ACHN (cell line): ENCODE measurements at regions not wholly inside any gene's neighbourhood (a gene's known extent, or its start where the extent isn't known, plus 50 kb on each side); places are given as distances from the start of the nearest gene placed in this dataset.

ENCODE experiments used
- DNase-seq: peaks from one replicate; pipeline ENCODE4 v3.0.0-alpha.2; 2015
- in situ Hi-C: cut with HindIII; loops from 2 replicates; pipeline ENCODE4 v1.10.0; 2017; ENCODE audit warnings: low sequenced_read_pairs, low pct_ligation_motif_present, low pct_unique_long_range_greater_than_20kb

GRCh38 chr12:115023279-115024265 is 339.6 kb upstream of the TBX3 start:
- DNase-seq, result no peak
- in situ Hi-C loops, result loop anchor here (25.0 kb wide), 1 partner anchor 186 kb away; no protein-coding TSS in a partner anchor

- in situ Hi-C loops, result loop anchor here (25.0 kb wide), 1 partner anchor 183 kb away; no protein-coding TSS in a partner anchor
- DNase-seq, result no peak
Measured at GRCh38 chr12:115020091-115020490, 336.1 kb upstream of the TBX3 start.

DNA sequence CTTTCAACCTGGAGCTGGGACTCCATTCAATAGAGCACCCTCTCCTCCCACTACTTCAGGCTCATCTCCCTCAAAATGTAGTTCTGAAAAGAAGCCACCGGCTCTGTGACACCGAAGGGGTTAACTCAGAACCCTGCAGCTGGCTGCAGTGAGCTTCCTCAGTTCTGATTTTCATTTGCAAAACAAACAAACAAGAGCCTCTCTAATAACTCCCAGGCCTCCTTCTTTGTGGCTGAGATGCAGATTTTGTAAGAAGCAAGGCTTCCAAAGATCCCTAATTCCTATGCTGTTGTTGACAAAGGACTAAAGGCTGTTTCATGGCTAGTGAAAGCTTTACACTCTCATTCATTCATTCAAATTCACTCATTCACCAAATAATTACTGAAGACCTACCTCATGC is 333.4 kb upstream of the TBX3 start:
- no peak for DNase-seq
- in situ Hi-C loops, result loop anchor here (25.0 kb wide), 1 partner anchor 180 kb away; no protein-coding TSS in a partner anchor

DNA sequence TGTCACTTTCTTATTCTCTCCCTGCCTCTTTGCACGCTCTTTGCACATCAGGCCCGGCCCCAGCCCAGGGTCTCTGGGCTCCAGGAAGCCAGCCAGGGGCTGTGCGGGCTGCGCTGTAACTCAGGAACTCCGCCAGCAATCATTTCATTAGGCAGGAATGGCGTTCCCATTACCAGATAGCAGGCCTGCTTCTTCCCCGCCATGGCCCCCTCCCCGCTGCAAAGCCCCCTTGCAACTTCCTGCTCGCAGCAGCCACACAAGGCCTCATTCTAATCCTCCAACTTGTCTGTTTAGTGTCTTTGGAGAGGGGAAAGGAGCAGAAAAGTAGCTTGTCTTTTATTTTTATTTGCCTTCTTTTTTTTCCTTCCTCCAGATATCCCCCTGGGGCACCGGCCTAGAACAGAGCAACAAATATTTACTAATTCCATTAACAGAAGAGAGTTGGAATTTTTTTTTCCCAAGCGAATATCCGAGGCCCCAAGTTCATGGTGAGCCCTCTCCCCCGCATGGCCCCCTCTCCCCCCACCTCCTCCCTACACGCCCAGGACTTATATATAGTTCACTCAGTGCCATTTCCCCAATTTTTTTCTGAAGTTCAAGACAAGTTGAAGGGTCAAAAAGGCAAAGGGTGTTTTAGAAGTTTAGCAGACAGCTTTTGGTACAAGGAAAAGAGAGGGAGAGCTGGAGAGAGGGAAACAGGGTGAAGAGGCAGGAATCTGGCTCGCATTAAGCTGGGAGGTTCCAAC is 329.4 kb upstream of the TBX3 start:
- in situ Hi-C loops, result loop anchor here (25.0 kb wide), 1 partner anchor 176 kb away; no protein-coding TSS in a partner anchor
- DNase-seq, result no peak

GRCh38 chr12:115012861-115013235 is 328.9 kb upstream of the TBX3 start:
- DNase-seq, result no peak
- in situ Hi-C loops, result loop anchor here (25.0 kb wide), 1 partner anchor 176 kb away; no protein-coding TSS in a partner anchor

GRCh38 chr12:115011703-115012102 is 327.7 kb upstream of the TBX3 start:
- in situ Hi-C loops, result loop anchor here (25.0 kb wide), 1 partner anchor 174 kb away; no protein-coding TSS in a partner anchor
- no peak for DNase-seq

DNA sequence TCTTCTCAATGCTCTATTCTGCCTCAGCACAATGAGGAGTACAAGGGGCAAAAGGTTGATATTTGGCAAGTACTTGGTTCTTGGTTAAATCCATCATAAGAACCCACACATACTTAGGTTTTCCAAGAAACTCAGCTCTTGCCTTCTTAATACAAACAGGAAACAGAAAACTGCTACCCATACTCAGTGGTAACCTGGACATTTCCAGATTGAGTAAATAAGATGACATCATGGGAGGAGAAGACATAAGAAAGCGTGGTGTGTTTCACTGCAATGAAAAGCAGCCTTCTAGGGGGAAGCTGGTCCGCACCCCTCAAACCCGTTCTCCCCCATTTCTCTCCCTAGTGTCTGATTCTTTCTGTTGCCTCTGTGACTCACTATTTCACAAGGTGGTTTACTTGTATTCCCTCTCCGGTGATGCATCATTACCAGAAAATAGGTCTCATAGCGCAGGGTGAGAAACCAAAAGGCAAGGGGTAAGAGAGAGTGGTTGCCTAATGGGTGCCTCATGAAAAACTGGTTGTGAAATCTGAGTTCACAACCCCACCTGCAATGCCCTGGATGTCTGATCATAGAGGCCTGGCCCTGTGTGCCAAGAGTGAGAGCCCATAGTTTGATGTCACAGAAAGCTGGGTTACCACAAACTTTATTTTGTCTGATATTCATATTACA is 326.5 kb upstream of the TBX3 start:
- DNase-seq, result no peak
- in situ Hi-C loops, result loop anchor here (25.0 kb wide), 1 partner anchor 173 kb away; no protein-coding TSS in a partner anchor

- no peak for DNase-seq
- in situ Hi-C loops, result loop anchor here (25.0 kb wide), 1 partner anchor 172 kb away; no protein-coding TSS in a partner anchor
Measured at GRCh38 chr12:115008929-115009328, 325.0 kb upstream of the TBX3 start.

GRCh38 chr12:115004470-115005146 is 320.6 kb upstream of the TBX3 start:
- DNase-seq, result no peak
- in situ Hi-C loops, result loop anchor here (25.0 kb wide), 1 partner anchor 167 kb away; no protein-coding TSS in a partner anchor

DNA sequence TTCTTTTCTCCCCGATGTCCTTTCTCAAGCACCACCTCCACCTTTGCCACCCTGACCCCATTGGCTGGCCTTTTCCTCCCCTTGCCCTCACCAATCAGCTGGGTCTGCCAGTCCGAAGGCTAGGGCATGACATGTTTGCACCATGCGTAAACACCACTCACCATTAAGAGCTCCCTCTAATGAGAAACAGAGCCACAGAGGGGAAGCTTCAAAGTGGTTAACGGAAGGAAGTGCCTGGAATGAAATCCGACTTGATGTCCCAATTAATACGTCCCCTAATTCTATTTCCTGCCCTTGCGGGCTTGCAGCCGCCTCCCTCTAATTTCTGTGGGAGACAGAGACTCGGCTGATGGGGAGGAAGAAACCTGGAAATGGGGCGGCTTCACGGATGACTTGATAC is 318.5 kb upstream of the TBX3 start:
- in situ Hi-C loops, result loop anchor here (25.0 kb wide), 1 partner anchor 165 kb away; no protein-coding TSS in a partner anchor
- no peak for DNase-seq

- in situ Hi-C loops, result loop anchor here (25.0 kb wide), 1 partner anchor 164 kb away; no protein-coding TSS in a partner anchor
- no peak for DNase-seq
Measured at GRCh38 chr12:115001571-115002180, 317.7 kb upstream of the TBX3 start.

DNA sequence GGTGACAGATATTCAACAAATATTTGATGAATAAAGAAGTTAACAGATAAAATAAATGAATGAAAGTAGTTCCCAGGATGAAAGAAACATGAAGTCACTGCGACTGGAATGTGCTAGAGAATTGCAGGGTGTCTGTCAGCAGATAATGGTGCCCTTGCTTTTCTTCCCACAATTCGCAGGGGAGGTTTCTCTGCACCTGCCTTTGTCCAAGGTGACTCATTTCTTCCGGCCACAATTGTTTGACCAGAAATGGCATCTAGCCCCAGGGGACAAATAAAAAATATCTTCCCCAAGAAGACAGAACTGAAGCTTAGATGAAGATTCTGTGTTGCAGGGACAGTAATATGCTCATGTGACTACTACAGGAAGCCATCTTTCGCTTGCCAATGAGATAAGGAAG is 316.1 kb upstream of the TBX3 start:
- no peak for DNase-seq
- in situ Hi-C loops, result loop anchor here (25.0 kb wide), 1 partner anchor 163 kb away; no protein-coding TSS in a partner anchor

DNA sequence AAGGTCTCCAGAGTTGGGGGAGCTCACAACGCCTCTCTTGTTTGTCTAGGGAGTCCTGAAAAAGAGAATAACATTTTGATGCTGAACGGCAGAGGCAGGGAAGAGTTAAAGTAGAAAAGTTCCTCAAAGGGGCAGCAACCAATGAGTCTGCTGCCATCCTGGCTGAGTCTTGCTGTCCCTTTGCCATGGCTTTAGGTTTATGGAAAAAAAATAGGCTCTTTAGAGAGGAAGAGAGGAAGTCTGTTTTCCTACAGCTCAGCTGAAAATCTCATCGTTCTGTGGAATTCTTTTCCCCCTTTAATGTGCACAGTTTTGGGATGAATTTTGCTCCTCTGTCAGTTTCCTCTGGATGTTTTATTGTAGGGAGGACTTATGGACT is 314.8 kb upstream of the TBX3 start:
- in situ Hi-C loops, result no loop called here
- DNase-seq, result no peak

GRCh38 chr12:114998118-114998749 is 314.3 kb upstream of the TBX3 start:
- no peak for DNase-seq
- in situ Hi-C loops, result no loop called here

- DNase-seq, result no peak
- in situ Hi-C loops, result no loop called here
Measured at GRCh38 chr12:114996382-114996781, 312.4 kb upstream of the TBX3 start.

- DNase-seq, result no peak
- in situ Hi-C loops, result no loop called here
Measured at GRCh38 chr12:114995891-114996290, 311.9 kb upstream of the TBX3 start.

GRCh38 chr12:114993165-114993564 is 309.2 kb upstream of the TBX3 start:
- in situ Hi-C loops, result no loop called here
- no peak for DNase-seq
